ENCODE measurements at regions not wholly inside any gene's neighbourhood (a gene's known extent, or its start where the extent isn't known, plus 50 kb on each side); places are given as distances from the start of the nearest gene placed in this dataset.
A peak's percentile ranks its signal among the peaks of the same experiment; 100 is the strongest.
"Not testable (repeated sequence)": the region's sequence is repeated elsewhere in the genome, so short reads cannot be mapped to it uniquely, and the experiment has no call there.

GRCh38 chr20:22848364-22848763 lies 186.7 kb upstream of the SSTR4 start:
- H3K4me3 ChIP-seq (ENCODE audit: low read depth, low read length) = no peak overlapping the region
- no peaks in the 10 kb centered on the region for H3K4me1 ChIP-seq (ENCODE audit: control insufficient read depth in 1 of 2, insufficient read depth in 2 of 2, low read length in 2 of 2)
- no peaks in the 10 kb centered on the region for H3K9me3 ChIP-seq (ENCODE audit: insufficient read depth, low read depth, low read length)
- no peak overlapping the region for H4K8ac ChIP-seq (ENCODE audit: low read depth, low read length)
- no peak overlapping the region for H3K4ac ChIP-seq (ENCODE audit: low read depth, low read length)
- no CpG with 5 or more reads among the region's 1 CpG for WGBS (ENCODE audit: extremely low coverage, insufficient coverage, insufficient read length)
- H3K36me3 ChIP-seq (ENCODE audit: control insufficient read depth in 1 of 2, insufficient read depth in 2 of 2, low read length in 2 of 2) = no peaks in the 10 kb centered on the region
- H3K14ac ChIP-seq (ENCODE audit: low read length) = no peak overlapping the region
- no peak overlapping the region for H3K23ac ChIP-seq (ENCODE audit: low read length)
- no peak overlapping the region for H3K27ac ChIP-seq (ENCODE audit: low read depth, low read length)
- no peak for DNase-seq
- H3K27me3 ChIP-seq (ENCODE audit: insufficient read depth, low read length) = no peaks in the 10 kb centered on the region
- no peak overlapping the region for H2BK12ac ChIP-seq (ENCODE audit: low read length)
- no peak overlapping the region for H4K12ac ChIP-seq (ENCODE audit: low read depth, low read length)
- no peak overlapping the region for H3K9ac ChIP-seq (ENCODE audit: low read length)
- no peak overlapping the region for H2AK5ac ChIP-seq (ENCODE audit: low read length)
- H3K79me1 ChIP-seq (ENCODE audit: low read length) = no peaks in the 10 kb centered on the region
- H2AFZ ChIP-seq (ENCODE audit: insufficient read depth, low read length, poor library complexity) = no peak overlapping the region
- H3K79me2 ChIP-seq (ENCODE audit: control insufficient read depth, insufficient read depth, low read length, poor library complexity) = no peaks in the 10 kb centered on the region
- no peak overlapping the region for H3K4me2 ChIP-seq (ENCODE audit: low read length)
- H4K91ac ChIP-seq (ENCODE audit: low read depth, low read length) = no peak overlapping the region
- no peak overlapping the region for H3K18ac ChIP-seq (ENCODE audit: low read length)
- no peak overlapping the region for H2BK120ac ChIP-seq (ENCODE audit: insufficient read depth, low read length, poor library complexity)
- H2BK5ac ChIP-seq (ENCODE audit: low read depth, low read length, poor library complexity) = no peak overlapping the region

- H4K91ac ChIP-seq (ENCODE audit: low read depth, low read length); H3K4me2 ChIP-seq (ENCODE audit: low read length); H4K12ac ChIP-seq (ENCODE audit: low read depth, low read length); H3K9me3 ChIP-seq (ENCODE audit: insufficient read depth, low read depth, low read length); H3K18ac ChIP-seq (ENCODE audit: low read length); H3K4me3 ChIP-seq (ENCODE audit: low read depth, low read length); H2BK5ac ChIP-seq (ENCODE audit: low read depth, low read length, poor library complexity); H4K8ac ChIP-seq (ENCODE audit: low read depth, low read length); H3K23ac ChIP-seq (ENCODE audit: low read length); H3K4ac ChIP-seq (ENCODE audit: low read depth, low read length); H3K14ac ChIP-seq (ENCODE audit: low read length); H3K9ac ChIP-seq (ENCODE audit: low read length); H3K27me3 ChIP-seq (ENCODE audit: insufficient read depth, low read length); H2AK5ac ChIP-seq (ENCODE audit: low read length); H3K79me1 ChIP-seq (ENCODE audit: low read length); H3K4me1 ChIP-seq (ENCODE audit: control insufficient read depth in 1 of 2, insufficient read depth in 2 of 2, low read length in 2 of 2); H3K27ac ChIP-seq (ENCODE audit: low read depth, low read length); H2BK120ac ChIP-seq (ENCODE audit: insufficient read depth, low read length, poor library complexity); H2BK12ac ChIP-seq (ENCODE audit: low read length); H3K36me3 ChIP-seq (ENCODE audit: control insufficient read depth in 1 of 2, insufficient read depth in 2 of 2, low read length in 2 of 2); H2AFZ ChIP-seq (ENCODE audit: insufficient read depth, low read length, poor library complexity); H3K79me2 ChIP-seq (ENCODE audit: control insufficient read depth, insufficient read depth, low read length, poor library complexity): not testable (repeated sequence)
- DNase-seq = peak; percentile 40 to 61
- WGBS (ENCODE audit: extremely low coverage, insufficient coverage, insufficient read length) = no CpG with 5 or more reads among the region's 3 CpGs
Observed at GRCh38 chr20:22851679-22852346, 183.3 kb upstream of the SSTR4 start.

GRCh38 chr20:22861231-22861980 lies 173.7 kb upstream of the SSTR4 start:
- Histone ChIP-seq H3K36me3 (ENCODE audit: control insufficient read depth in 1 of 2, insufficient read depth in 2 of 2, low read length in 2 of 2) (no peaks in the 10 kb centered on the region), H3K4ac (ENCODE audit: low read depth, low read length) (no peak overlapping the region), H2BK120ac (ENCODE audit: insufficient read depth, low read length, poor library complexity) (no peak overlapping the region), H2BK12ac (ENCODE audit: low read length) (no peak overlapping the region), H3K9ac (ENCODE audit: low read length) (no peak overlapping the region), H2BK5ac (ENCODE audit: low read depth, low read length, poor library complexity) (no peak overlapping the region), H3K27me3 (ENCODE audit: insufficient read depth, low read length) (no peaks in the 10 kb centered on the region), H3K79me2 (ENCODE audit: control insufficient read depth, insufficient read depth, low read length, poor library complexity) (no peaks in the 10 kb centered on the region), H3K4me3 (ENCODE audit: low read depth, low read length) (no peak overlapping the region), H3K23ac (ENCODE audit: low read length) (no peak overlapping the region), H3K4me1 (ENCODE audit: control insufficient read depth in 1 of 2, insufficient read depth in 2 of 2, low read length in 2 of 2) (no peaks in the 10 kb centered on the region), H4K8ac (ENCODE audit: low read depth, low read length) (no peak overlapping the region), H2AK5ac (ENCODE audit: low read length) (no peak overlapping the region), H4K12ac (ENCODE audit: low read depth, low read length) (no peak overlapping the region), H3K9me3 (ENCODE audit: insufficient read depth, low read depth, low read length) (no peaks in the 10 kb centered on the region), H3K4me2 (ENCODE audit: low read length) (no peak overlapping the region), H2AFZ (ENCODE audit: insufficient read depth, low read length, poor library complexity) (no peak overlapping the region), H3K18ac (ENCODE audit: low read length) (no peak overlapping the region), H4K91ac (ENCODE audit: low read depth, low read length) (no peak overlapping the region), H3K27ac (ENCODE audit: low read depth, low read length) (no peak overlapping the region), H3K79me1 (ENCODE audit: low read length) (no peaks in the 10 kb centered on the region), H3K14ac (ENCODE audit: low read length) (no peak overlapping the region)
- no CpG with 5 or more reads among the region's 11 CpGs for WGBS (ENCODE audit: extremely low coverage, insufficient coverage, insufficient read length)
- no peak for DNase-seq

- Histone ChIP-seq H4K8ac (ENCODE audit: low read depth, low read length) (no peak overlapping the region), H3K79me2 (ENCODE audit: control insufficient read depth, insufficient read depth, low read length, poor library complexity) (no peaks in the 10 kb centered on the region)
Observed at GRCh38 chr20:22861990-22862389, 173.1 kb upstream of the SSTR4 start.

More at GRCh38 chr20:22861990-22862389, 173.1 kb upstream of the SSTR4 start:
- no peak overlapping the region for H3K27ac ChIP-seq (ENCODE audit: low read depth, low read length)
- H3K36me3 ChIP-seq (ENCODE audit: control insufficient read depth in 1 of 2, insufficient read depth in 2 of 2, low read length in 2 of 2) = no peaks in the 10 kb centered on the region
- no peak overlapping the region for H2AFZ ChIP-seq (ENCODE audit: insufficient read depth, low read length, poor library complexity)
- no peaks in the 10 kb centered on the region for H3K27me3 ChIP-seq (ENCODE audit: insufficient read depth, low read length)
- H2BK120ac ChIP-seq (ENCODE audit: insufficient read depth, low read length, poor library complexity) = no peak overlapping the region
- no peaks in the 10 kb centered on the region for H3K79me1 ChIP-seq (ENCODE audit: low read length)
- H3K18ac ChIP-seq (ENCODE audit: low read length) = no peak overlapping the region
- no peaks in the 10 kb centered on the region for H3K4me1 ChIP-seq (ENCODE audit: control insufficient read depth in 1 of 2, insufficient read depth in 2 of 2, low read length in 2 of 2)
- no peak overlapping the region for H2AK5ac ChIP-seq (ENCODE audit: low read length)
- no peak overlapping the region for H4K91ac ChIP-seq (ENCODE audit: low read depth, low read length)
- H3K4ac ChIP-seq (ENCODE audit: low read depth, low read length) = no peak overlapping the region
- no peak for DNase-seq
- no peak overlapping the region for H2BK5ac ChIP-seq (ENCODE audit: low read depth, low read length, poor library complexity)
- H2BK12ac ChIP-seq (ENCODE audit: low read length) = no peak overlapping the region
- H4K12ac ChIP-seq (ENCODE audit: low read depth, low read length) = no peak overlapping the region
- H3K14ac ChIP-seq (ENCODE audit: low read length) = no peak overlapping the region
- no peaks in the 10 kb centered on the region for H3K9me3 ChIP-seq (ENCODE audit: insufficient read depth, low read depth, low read length)
- no peak overlapping the region for H3K4me2 ChIP-seq (ENCODE audit: low read length)
- no peak overlapping the region for H3K23ac ChIP-seq (ENCODE audit: low read length)
- WGBS (ENCODE audit: extremely low coverage, insufficient coverage, insufficient read length) = no CpG with 5 or more reads among the region's 10 CpGs
- no peak overlapping the region for H3K9ac ChIP-seq (ENCODE audit: low read length)
- no peak overlapping the region for H3K4me3 ChIP-seq (ENCODE audit: low read depth, low read length)
